ENCODE measurements at regions not wholly inside any gene's neighbourhood (a gene's known extent, or its start where the extent isn't known, plus 50 kb on each side); places are given as distances from the start of the nearest gene placed in this dataset.
"Not testable (repeated sequence)": the region's sequence is repeated elsewhere in the genome, so short reads cannot be mapped to it uniquely, and the experiment has no call there.

DNA sequence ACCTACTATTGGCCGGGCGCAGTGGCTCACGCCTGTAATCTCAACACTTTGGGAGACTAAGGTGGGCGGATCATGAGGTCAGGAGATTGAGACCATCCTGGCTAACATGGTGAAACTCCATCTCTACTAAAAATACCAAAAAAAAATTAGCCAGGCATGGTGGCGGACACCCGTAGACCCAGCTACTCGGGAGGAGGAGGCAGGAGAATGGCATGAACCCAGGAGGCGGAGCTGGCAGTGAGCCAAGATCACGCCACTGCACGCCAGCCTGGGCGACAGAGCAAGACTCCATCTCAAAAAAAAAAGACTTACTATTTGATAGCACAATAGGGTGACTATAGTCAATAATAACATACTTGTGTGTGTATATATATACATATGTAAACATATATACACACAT, 92.7 kb upstream of the EEPD1 start:
- TF ChIP-seq, protein P1, sequence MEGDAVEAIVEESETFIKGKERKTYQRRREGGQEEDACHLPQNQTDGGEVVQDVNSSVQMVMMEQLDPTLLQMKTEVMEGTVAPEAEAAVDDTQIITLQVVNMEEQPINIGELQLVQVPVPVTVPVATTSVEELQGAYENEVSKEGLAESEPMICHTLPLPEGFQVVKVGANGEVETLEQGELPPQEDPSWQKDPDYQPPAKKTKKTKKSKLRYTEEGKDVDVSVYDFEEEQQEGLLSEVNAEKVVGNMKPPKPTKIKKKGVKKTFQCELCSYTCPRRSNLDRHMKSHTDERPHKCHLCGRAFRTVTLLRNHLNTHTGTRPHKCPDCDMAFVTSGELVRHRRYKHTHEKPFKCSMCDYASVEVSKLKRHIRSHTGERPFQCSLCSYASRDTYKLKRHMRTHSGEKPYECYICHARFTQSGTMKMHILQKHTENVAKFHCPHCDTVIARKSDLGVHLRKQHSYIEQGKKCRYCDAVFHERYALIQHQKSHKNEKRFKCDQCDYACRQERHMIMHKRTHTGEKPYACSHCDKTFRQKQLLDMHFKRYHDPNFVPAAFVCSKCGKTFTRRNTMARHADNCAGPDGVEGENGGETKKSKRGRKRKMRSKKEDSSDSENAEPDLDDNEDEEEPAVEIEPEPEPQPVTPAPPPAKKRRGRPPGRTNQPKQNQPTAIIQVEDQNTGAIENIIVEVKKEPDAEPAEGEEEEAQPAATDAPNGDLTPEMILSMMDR (conservative IDR thresholded peaks at IDR 0.05 in 1 of 2, IDR thresholded peaks at IDR 0.05 in 1 of 2; ENCODE audit: low read depth in 1 of 2, low read length in 2 of 2): not testable (repeated sequence)
- not testable (repeated sequence) for TF ChIP-seq EZH2 (IDR thresholded peaks at IDR 0.05; ENCODE audit: low read length, missing control alignments)
